GM21528 (cell line): ENCODE measurements at regions not wholly inside any gene's neighbourhood (a gene's known extent, or its start where the extent isn't known, plus 50 kb on each side); places are given as distances from the start of the nearest gene placed in this dataset.
A peak's percentile ranks its signal among the peaks of the same experiment; 100 is the strongest.

ENCODE experiments used
- ATAC-seq: cut with Tn5 transposase; IDR thresholded peaks from one replicate; pipeline ENCODE4 v1.9.1; 2021; ENCODE audit warnings: mild to moderate bottlenecking, moderate library complexity; ENCODE audit not compliant: unreplicated experiment, low FRiP score

- ATAC-seq = no peak
Observed at GRCh38 chr15:47824147-47824546, 106.8 kb downstream of the SEMA6D start.

- no peak for ATAC-seq
Observed at GRCh38 chr15:47829667-47830066, 112.4 kb downstream of the SEMA6D start.

- ATAC-seq = no peak
Observed at GRCh38 chr15:47834093-47834492, 116.8 kb downstream of the SEMA6D start.

- ATAC-seq = no peak
Observed at GRCh38 chr15:47839233-47839825, 122.0 kb downstream of the SEMA6D start.

- no peak for ATAC-seq
Observed at GRCh38 chr15:47843124-47843663, 125.9 kb downstream of the SEMA6D start.

- ATAC-seq = no peak
Observed at GRCh38 chr15:47844437-47844836, 127.1 kb downstream of the SEMA6D start.

GRCh38 chr15:47846128-47846868 is 129.0 kb downstream of the SEMA6D start:
- no peak for ATAC-seq

- no peak for ATAC-seq
Observed at GRCh38 chr15:47846876-47847275, 129.6 kb downstream of the SEMA6D start.

GRCh38 chr15:47856071-47856470 is 138.8 kb downstream of the SEMA6D start:
- ATAC-seq = no peak

- ATAC-seq = no peak
Observed at GRCh38 chr15:47857014-47857775, 139.9 kb downstream of the SEMA6D start.

- ATAC-seq = no peak
Observed at GRCh38 chr15:47857776-47858167, 140.5 kb downstream of the SEMA6D start.

- no peak for ATAC-seq
Observed at GRCh38 chr15:47861111-47861903, 144.0 kb downstream of the SEMA6D start.

GRCh38 chr15:47862402-47862801 is 145.1 kb downstream of the SEMA6D start:
- ATAC-seq = peak; percentile 67

- ATAC-seq = no peak
Observed at GRCh38 chr15:47866446-47866845, 149.1 kb downstream of the SEMA6D start.

- no peak for ATAC-seq
Observed at GRCh38 chr15:47870300-47870955, 153.1 kb downstream of the SEMA6D start.

GRCh38 chr15:47870956-47871625 is 153.8 kb downstream of the SEMA6D start:
- ATAC-seq = no peak

- ATAC-seq = no peak
Observed at GRCh38 chr15:47872208-47872607, 154.9 kb downstream of the SEMA6D start.

GRCh38 chr15:47872869-47873432 is 155.6 kb downstream of the SEMA6D start:
- ATAC-seq = no peak

GRCh38 chr15:47876986-47877385 is 159.7 kb downstream of the SEMA6D start:
- ATAC-seq = no peak
